Panc1 (cell line): ENCODE measurements at regions not wholly inside any gene's neighbourhood (a gene's known extent, or its start where the extent isn't known, plus 50 kb on each side); places are given as distances from the start of the nearest gene placed in this dataset.

Experiments
- ATAC-seq: fragments of 200-7000 bp; cut with Tn5 transposase; 2 replicates; pipeline ENCODE4 v1.9.1; 2020; ENCODE audit warnings: mild to moderate bottlenecking, moderate library complexity
- BruUV-seq: library from RNA; stranded (reverse); fragments of 400-500 nt; replicated peaks from 2 replicates; lab custom pipeline; 2021; lab: Mats Ljungman, UMichigan
- CTCF ChIA-PET: fragments of 300-600 bp; sonication (Branson Sonifier 250); formaldehyde crosslinking; loops from one replicate; lab custom pipeline; 2022; ENCODE audit warnings: antibody characterized with exemption; lab: Charles Lee
- POLR2A ChIA-PET: fragments of 300-600 bp; sonication (Branson Sonifier 250); formaldehyde crosslinking; loops from one replicate; lab custom pipeline; 2022; ENCODE audit warnings: antibody characterized with exemption; lab: Charles Lee
- DNase-seq: peaks from one replicate; pipeline ENCODE4 v3.0.0-alpha.2; 2010; ENCODE audit warnings: low read depth, low spot score
- H3K27ac ChIP-seq: 2 replicates; pipeline ENCODE4 v1.5.1; 2011; ENCODE audit warnings: mild to moderate bottlenecking, low read length, inconsistent platforms
- H3K27me3 ChIP-seq: fragments of 200-500 bp; sonication (Bioruptor generic); 2 replicates; pipeline ENCODE4 v1.6.0; 2014; ENCODE audit warnings: low read length, inconsistent platforms; ENCODE audit not compliant: control insufficient read depth, insufficient read depth
- H3K36me3 ChIP-seq: fragments of 200-500 bp; sonication (Bioruptor generic); 2 replicates; pipeline ENCODE4 v1.5.1; 2014; ENCODE audit warnings: inconsistent platforms, mild to moderate bottlenecking, low read length, moderate library complexity; ENCODE audit not compliant: control insufficient read depth, insufficient read depth
- H3K4me1 ChIP-seq: 2 replicates; pipeline ENCODE4 v1.5.1; 2011; ENCODE audit warnings: inconsistent platforms, mild to moderate bottlenecking, low read length, moderate library complexity; ENCODE audit not compliant: control insufficient read depth, insufficient read depth
- H3K4me3 ChIP-seq, 2 experiments: 2 replicates each; pipeline ENCODE4 v1.5.1; 2011 to 2012; ENCODE audit warnings: low read depth in 2 of 2, low read length in 2 of 2, mild to moderate bottlenecking in 2 of 2, inconsistent platforms in 1 of 2, moderate library complexity in 1 of 2
- H3K9me3 ChIP-seq: fragments of 200-500 bp; sonication (Bioruptor generic); 2 replicates; pipeline ENCODE4 v1.5.1; 2014; ENCODE audit warnings: low read depth, mild to moderate bottlenecking, inconsistent platforms, low read length, moderate library complexity; ENCODE audit not compliant: control insufficient read depth, insufficient read depth
- POLR2AphosphoS5 ChIP-seq: IDR thresholded peaks from 2 replicates; pipeline ENCODE4 v1.6.1; 2012; ENCODE audit warnings: mild to moderate bottlenecking, low read depth, low read length, moderate library complexity
- SIN3A ChIP-seq: IDR thresholded peaks from 2 replicates; pipeline ENCODE4 v1.6.1; 2012; ENCODE audit warnings: low read depth, mild to moderate bottlenecking, low read length, moderate library complexity, borderline replicate concordance; ENCODE audit not compliant: insufficient read depth
- TCF7L2 ChIP-seq: IDR thresholded peaks from 2 replicates; pipeline ENCODE4 v1.6.1; 2011; ENCODE audit warnings: mild to moderate bottlenecking, low read depth, low read length, inconsistent platforms
- in situ Hi-C: cut with HindIII; loops from 2 replicates; pipeline ENCODE4 v1.10.0; 2016; ENCODE audit warnings: low sequenced_read_pairs, low pct_unique_long_range_greater_than_20kb
- intact Hi-C: fragments of 100-400 bp; cut with micrococcal nuclease; formaldehyde crosslinking; loops from one replicate; pipeline ENCODE4 v1.10.0; 2022; ENCODE audit not compliant: unreplicated experiment
- TF ChIP-seq, protein P1 (sequence below), 2 experiments: IDR thresholded peaks; 2 replicates each; pipeline ENCODE4 v1.6.1; 2011 to 2012; ENCODE audit warnings: low read depth in 2 of 2, control low read depth in 1 of 2, low read length in 1 of 2, mild to moderate bottlenecking in 1 of 2, moderate library complexity in 1 of 2; ENCODE audit not compliant: insufficient read depth in 1 of 2
- TF ChIP-seq, protein P2 (sequence below): fragments of 450-650 bp; IDR thresholded peaks from 2 replicates; pipeline ENCODE4 v1.5.1; 2017; ENCODE audit warnings: mild to moderate bottlenecking

DNA sequence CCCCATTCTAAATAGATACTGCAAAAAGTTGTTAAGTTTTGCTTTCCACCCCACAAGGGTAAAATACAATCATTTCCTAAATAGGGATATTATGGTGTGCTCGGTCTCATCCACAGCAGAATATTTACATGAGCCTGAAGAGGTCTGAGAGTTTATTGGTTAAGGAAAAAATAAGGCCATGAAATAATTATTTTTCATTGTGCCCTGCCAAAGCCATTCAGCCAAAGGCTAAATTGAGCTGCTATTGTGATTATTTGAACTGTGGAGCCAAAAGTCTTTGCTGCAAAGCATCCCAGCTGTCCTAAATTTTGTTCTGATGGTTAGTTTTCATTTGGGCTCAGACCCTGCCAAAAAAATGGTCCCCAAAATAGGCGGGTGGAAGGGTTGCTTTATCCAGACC is 298.7 kb upstream of the ESRRG start:
- in situ Hi-C loops = no loop called here
- CTCF ChIA-PET = no interaction called here
- Histone ChIP-seq H3K4me1 (no peaks in the 10 kb centered on the region), H3K36me3 (no peaks in the 10 kb centered on the region), H3K9me3 (no peaks in the 10 kb centered on the region), H3K27ac (no peak overlapping the region), H3K4me3 (no peak overlapping the region), H3K27me3 (no peaks in the 10 kb centered on the region)
- no TSS peak for BruUV-seq
- ATAC-seq = no peak
- intact Hi-C loops = no loop called here
- TF ChIP-seq POLR2AphosphoS5 = no peak
- TF ChIP-seq, protein P1, sequence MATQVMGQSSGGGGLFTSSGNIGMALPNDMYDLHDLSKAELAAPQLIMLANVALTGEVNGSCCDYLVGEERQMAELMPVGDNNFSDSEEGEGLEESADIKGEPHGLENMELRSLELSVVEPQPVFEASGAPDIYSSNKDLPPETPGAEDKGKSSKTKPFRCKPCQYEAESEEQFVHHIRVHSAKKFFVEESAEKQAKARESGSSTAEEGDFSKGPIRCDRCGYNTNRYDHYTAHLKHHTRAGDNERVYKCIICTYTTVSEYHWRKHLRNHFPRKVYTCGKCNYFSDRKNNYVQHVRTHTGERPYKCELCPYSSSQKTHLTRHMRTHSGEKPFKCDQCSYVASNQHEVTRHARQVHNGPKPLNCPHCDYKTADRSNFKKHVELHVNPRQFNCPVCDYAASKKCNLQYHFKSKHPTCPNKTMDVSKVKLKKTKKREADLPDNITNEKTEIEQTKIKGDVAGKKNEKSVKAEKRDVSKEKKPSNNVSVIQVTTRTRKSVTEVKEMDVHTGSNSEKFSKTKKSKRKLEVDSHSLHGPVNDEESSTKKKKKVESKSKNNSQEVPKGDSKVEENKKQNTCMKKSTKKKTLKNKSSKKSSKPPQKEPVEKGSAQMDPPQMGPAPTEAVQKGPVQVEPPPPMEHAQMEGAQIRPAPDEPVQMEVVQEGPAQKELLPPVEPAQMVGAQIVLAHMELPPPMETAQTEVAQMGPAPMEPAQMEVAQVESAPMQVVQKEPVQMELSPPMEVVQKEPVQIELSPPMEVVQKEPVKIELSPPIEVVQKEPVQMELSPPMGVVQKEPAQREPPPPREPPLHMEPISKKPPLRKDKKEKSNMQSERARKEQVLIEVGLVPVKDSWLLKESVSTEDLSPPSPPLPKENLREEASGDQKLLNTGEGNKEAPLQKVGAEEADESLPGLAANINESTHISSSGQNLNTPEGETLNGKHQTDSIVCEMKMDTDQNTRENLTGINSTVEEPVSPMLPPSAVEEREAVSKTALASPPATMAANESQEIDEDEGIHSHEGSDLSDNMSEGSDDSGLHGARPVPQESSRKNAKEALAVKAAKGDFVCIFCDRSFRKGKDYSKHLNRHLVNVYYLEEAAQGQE (IDR thresholded peaks at IDR 0.05; ENCODE audit: insufficient read depth in 1 of 2, low read depth in 2 of 2, low read length in 1 of 2) = no peak
- TF ChIP-seq, protein P2, sequence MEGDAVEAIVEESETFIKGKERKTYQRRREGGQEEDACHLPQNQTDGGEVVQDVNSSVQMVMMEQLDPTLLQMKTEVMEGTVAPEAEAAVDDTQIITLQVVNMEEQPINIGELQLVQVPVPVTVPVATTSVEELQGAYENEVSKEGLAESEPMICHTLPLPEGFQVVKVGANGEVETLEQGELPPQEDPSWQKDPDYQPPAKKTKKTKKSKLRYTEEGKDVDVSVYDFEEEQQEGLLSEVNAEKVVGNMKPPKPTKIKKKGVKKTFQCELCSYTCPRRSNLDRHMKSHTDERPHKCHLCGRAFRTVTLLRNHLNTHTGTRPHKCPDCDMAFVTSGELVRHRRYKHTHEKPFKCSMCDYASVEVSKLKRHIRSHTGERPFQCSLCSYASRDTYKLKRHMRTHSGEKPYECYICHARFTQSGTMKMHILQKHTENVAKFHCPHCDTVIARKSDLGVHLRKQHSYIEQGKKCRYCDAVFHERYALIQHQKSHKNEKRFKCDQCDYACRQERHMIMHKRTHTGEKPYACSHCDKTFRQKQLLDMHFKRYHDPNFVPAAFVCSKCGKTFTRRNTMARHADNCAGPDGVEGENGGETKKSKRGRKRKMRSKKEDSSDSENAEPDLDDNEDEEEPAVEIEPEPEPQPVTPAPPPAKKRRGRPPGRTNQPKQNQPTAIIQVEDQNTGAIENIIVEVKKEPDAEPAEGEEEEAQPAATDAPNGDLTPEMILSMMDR = no peak
- TF ChIP-seq TCF7L2 = no peak
- TF ChIP-seq SIN3A = no peak
- POLR2A ChIA-PET = no interaction called here
- DNase-seq = no peak

DNA sequence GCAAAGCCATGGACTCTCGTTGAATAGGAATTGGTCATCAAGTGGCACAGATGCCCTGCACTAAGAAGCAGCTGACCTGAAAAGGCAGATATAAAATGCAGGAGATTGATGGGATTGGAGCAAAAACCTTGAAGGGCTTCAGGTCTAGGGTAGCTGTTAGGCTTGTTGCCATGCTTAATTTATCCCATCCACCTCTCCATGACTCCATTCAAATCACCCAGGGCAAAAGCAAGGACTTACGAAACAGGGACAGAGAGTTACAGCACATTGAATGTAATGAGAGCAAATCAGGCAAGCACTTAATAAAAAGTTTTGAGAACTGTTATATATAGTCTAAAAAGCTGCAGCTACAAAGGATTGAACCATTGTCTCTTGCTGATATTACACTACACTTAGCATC is 298.2 kb upstream of the ESRRG start:
- ChIA-PET POLR2A (no interaction called here), CTCF (no interaction called here)
- TF ChIP-seq, protein P1 (IDR thresholded peaks at IDR 0.05; ENCODE audit: insufficient read depth in 1 of 2, low read depth in 2 of 2, low read length in 1 of 2) = no peak
- TF ChIP-seq, protein P2 = no peak
- TF ChIP-seq TCF7L2 = no peak
- no peak for TF ChIP-seq SIN3A
- TF ChIP-seq POLR2AphosphoS5 = no peak
- no TSS peak for BruUV-seq
- DNase-seq (no peak), ATAC-seq (no peak)
- H3K4me3 ChIP-seq = no peak overlapping the region
- no peaks in the 10 kb centered on the region for H3K9me3 ChIP-seq
- no peaks in the 10 kb centered on the region for H3K4me1 ChIP-seq
- H3K36me3 ChIP-seq = no peaks in the 10 kb centered on the region
- in situ Hi-C loops (no loop called here), intact Hi-C loops (no loop called here)
- H3K27me3 ChIP-seq = no peaks in the 10 kb centered on the region
- H3K27ac ChIP-seq = no peak overlapping the region
